Astrocyte of the cerebellum (primary cell): ENCODE measurements at regions not wholly inside any gene's neighbourhood (a gene's known extent, or its start where the extent isn't known, plus 50 kb on each side); places are given as distances from the start of the nearest gene placed in this dataset.

Experiments
- DNase-seq: peaks from one replicate; pipeline ENCODE4 v3.0.0-alpha.2; 2011; ENCODE audit warnings: low read depth
- H3K4me3 ChIP-seq: 2 replicates; pipeline ENCODE4 v1.5.1; 2011; ENCODE audit warnings: mild to moderate bottlenecking, low read depth, low read length, moderate library complexity
- CTCF ChIP-seq: IDR thresholded peaks from 2 replicates; pipeline ENCODE4 v1.5.1; 2012; ENCODE audit warnings: low read length, low read depth, moderate library complexity, mild to moderate bottlenecking; ENCODE audit errors: missing control alignments
- in situ Hi-C: cut with HindIII; loops from 2 replicates; pipeline ENCODE4 v1.10.0; 2017; ENCODE audit warnings: low sequenced_read_pairs

- H3K4me3 ChIP-seq, result no peak overlapping the region
- in situ Hi-C loops, result no loop called here
- no peak for TF ChIP-seq CTCF
- DNase-seq, result no peak
Measured at GRCh38 chr12:14164266-14164665, 182.9 kb upstream of the GRIN2B start.

DNA sequence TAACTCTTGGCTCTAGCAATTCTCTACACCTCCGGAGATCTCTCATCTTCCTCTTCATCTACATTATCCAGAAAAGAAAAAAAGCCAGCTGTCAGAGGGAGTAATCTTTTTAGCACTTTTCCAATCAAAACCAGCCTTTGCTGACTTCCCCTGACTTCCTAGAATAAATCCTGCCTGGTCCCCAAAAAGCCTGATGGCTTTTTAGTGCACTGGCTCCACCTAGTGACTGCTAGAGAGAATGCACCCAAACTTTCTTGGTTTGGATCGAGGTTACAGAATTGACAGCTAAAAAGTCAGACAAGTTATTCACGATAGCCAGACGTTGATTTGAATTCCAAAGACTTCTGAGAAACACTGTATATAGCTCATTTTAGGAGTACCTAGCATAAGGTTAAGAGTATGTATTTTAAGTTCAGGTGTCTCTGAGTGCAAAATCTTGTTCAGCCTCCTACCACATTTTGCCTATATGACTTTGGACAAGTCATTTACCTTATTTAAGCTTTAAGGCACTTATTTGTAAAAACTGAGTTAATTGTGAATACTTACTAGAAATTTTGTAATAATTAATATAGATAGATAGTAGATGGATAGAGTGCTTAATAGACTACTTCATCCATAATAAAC is 185.7 kb upstream of the GRIN2B start:
- peak; percentile 97 for TF ChIP-seq CTCF

DNA sequence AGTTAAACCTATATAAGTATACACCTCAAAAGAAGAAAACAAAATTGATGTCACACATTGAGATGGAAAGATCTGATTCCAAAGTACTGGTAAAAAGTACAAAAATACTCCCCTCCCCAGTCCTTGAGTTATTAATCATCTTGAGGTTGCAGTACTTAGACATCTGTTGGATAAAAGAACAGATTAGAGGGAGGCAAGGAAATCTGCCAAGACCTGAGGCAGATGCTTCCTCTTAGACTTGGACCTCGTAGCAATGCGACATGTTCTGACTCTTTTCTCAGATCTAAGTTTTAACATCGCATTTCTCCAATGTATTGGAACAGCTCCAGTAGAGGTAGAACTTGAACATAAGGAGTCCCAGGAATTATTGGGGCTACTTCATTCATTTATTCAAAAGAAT is 187.9 kb upstream of the GRIN2B start:
- H3K4me3 ChIP-seq, result no peak overlapping the region
- no peak for TF ChIP-seq CTCF
- no peak for DNase-seq
- in situ Hi-C loops, result no loop called here

More for the DNA sequence above, 185.7 kb upstream of the GRIN2B start:
- peak; percentile 23 for DNase-seq
- no peak overlapping the region for H3K4me3 ChIP-seq
- in situ Hi-C loops, result no loop called here

DNA sequence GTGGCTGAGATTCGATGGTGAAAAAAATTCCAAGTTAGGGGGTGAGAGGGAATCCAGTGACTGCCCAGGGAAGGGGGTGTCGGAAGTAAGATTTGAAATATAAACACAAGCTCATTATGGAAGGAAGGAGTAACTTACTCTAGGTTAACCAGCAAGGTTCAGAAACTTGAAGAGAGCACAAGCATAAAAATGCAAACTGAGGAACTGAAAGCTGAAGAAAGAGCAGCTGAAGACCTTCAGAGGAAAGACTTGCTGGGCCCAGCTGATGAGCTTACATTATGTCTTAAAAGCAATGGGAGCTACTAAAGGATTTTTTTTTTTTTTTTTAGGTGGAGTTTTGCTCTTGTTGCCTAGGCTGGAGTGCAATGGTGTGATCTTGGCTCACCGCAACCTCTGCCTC is 189.7 kb upstream of the GRIN2B start:
- in situ Hi-C loops, result no loop called here
- DNase-seq, result no peak
- TF ChIP-seq CTCF, result no peak
- no peak overlapping the region for H3K4me3 ChIP-seq

DNA sequence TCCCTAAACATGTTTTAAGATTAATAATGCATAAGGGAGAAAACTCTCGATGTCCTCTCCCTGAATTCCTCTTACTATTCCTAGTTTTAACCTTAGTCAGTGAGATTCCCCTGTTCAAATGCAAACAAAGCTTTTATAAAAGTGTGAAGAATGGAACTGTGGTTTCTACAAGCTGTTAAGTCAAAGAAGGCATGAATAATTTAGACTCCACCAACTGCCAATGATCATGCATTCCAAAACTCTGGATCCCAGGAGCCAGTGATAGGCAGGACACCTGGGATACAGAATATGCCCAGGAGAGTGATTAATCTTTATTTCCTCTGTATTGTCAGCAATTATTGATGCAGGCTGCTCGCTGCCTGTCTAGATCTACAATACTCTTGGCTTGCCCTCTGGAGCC is 190.3 kb upstream of the ATF7IP start:
- DNase-seq, result no peak
- TF ChIP-seq CTCF, result no peak
- no peak overlapping the region for H3K4me3 ChIP-seq
- in situ Hi-C loops, result no loop called here

DNA sequence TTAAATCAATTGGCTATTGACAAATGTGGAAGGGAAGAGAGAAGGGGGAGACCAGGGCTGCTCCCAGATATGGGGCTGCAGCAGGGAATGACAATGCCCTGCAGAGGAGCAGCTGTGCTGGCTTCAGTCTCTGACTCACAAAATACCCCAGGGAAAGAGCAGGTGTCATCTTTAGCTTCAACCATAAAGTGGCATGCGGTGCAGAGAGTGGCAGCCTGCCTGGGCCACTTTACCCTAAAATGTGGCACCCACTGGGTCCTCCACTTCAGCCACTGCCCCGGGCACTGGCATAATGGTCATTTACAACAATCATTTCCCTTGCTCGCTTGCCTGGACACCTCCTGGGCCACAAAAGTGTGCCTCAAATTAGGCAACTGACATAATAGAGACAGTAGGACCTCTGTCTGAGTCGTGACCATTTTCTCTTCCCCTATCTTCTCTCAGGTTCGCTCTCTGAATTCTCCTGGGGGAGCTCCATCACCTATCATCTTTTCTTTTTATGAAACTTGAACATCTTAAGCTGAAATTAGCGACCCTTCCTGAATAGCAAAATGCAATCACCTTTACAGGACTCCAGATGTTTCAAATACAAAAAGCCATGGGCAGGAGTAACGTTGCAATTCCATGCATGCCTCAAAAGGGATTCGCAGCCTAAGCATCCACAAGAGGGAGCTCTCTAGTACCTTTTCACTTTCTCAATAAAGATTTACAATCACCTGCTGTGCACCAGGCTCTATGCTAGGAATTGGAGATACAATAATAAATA is 179.9 kb upstream of the ATF7IP start:
- in situ Hi-C loops, result no loop called here
- peak; percentile 73 for TF ChIP-seq CTCF
- peak; percentile 20 for DNase-seq
- H3K4me3 ChIP-seq, result no peak overlapping the region
